Keratinocyte (primary cell): ENCODE measurements at regions not wholly inside any gene's neighbourhood (a gene's known extent, or its start where the extent isn't known, plus 50 kb on each side); places are given as distances from the start of the nearest gene placed in this dataset.
"Not testable (repeated sequence)": the region's sequence is repeated elsewhere in the genome, so short reads cannot be mapped to it uniquely, and the experiment has no call there.

Source experiments
- DNase-seq: peaks from one replicate; pipeline ENCODE4 v3.0.0-alpha.2; 2011; ENCODE audit warnings: low read depth, missing footprints, low spot score
- FAIRE-seq: peaks from 2 replicates; lab custom pipeline; 2011; peaks lifted over from hg19 to GRCh38; lab: Jason Lieb, UNC
- H2AFZ ChIP-seq: 2 replicates; pipeline ENCODE4 v1.6.0; 2012; ENCODE audit warnings: low read length, control low read depth, inconsistent platforms; ENCODE audit not compliant: control insufficient read depth
- H3K27ac ChIP-seq: 2 replicates; pipeline ENCODE4 v1.5.1; 2011; ENCODE audit warnings: low read length; ENCODE audit not compliant: control insufficient read depth, insufficient read depth
- H3K27me3 ChIP-seq: 3 replicates; pipeline ENCODE4 v1.6.0; 2011; ENCODE audit warnings: low read length; ENCODE audit not compliant: control insufficient read depth, insufficient read depth; ENCODE audit errors: extremely low read depth
- H3K36me3 ChIP-seq, 2 experiments: 2 replicates in 1 of 2; 3 replicates in 1 of 2; pipeline ENCODE4 v1.5.1; 2011; ENCODE audit warnings: low read length in 2 of 2, mild to moderate bottlenecking in 1 of 2; ENCODE audit not compliant: control insufficient read depth in 2 of 2, insufficient read depth in 2 of 2; ENCODE audit errors: extremely low read depth in 1 of 2
- H3K4me1 ChIP-seq: 3 replicates; pipeline ENCODE4 v1.5.1; 2011; ENCODE audit warnings: low read length; ENCODE audit not compliant: control insufficient read depth, insufficient read depth; ENCODE audit errors: extremely low read depth
- H3K4me2 ChIP-seq: 3 replicates; pipeline ENCODE4 v1.6.0; 2011; ENCODE audit warnings: low read depth, low read length; ENCODE audit not compliant: control insufficient read depth, insufficient read depth; ENCODE audit errors: extremely low read depth
- H3K4me3 ChIP-seq, 3 experiments: fragments of 200-600 bp in 1 of 3; sonication (generic) in 1 of 3; 2 replicates in 2 of 3; 3 replicates in 1 of 3; pipeline ENCODE4 v1.5.1; 2011 to 2016; ENCODE audit warnings: low read length in 3 of 3, mild to moderate bottlenecking in 3 of 3, control low read depth in 2 of 3, inconsistent platforms in 1 of 3, low read depth in 1 of 3, mixed read lengths in 1 of 3, mixed run types in 1 of 3, moderate library complexity in 1 of 3; ENCODE audit not compliant: control insufficient read depth in 2 of 3, insufficient read depth in 2 of 3; ENCODE audit errors: extremely low read depth in 1 of 3
- H3K79me2 ChIP-seq: 2 replicates; pipeline ENCODE4 v1.6.0; 2012; ENCODE audit warnings: low read length; ENCODE audit not compliant: control insufficient read depth, insufficient read depth
- H3K9ac ChIP-seq: 3 replicates; pipeline ENCODE4 v1.6.0; 2011; ENCODE audit warnings: low read length; ENCODE audit not compliant: control insufficient read depth, insufficient read depth; ENCODE audit errors: extremely low read depth
- H3K9me1 ChIP-seq: 3 replicates; pipeline ENCODE4 v1.6.0; 2011; ENCODE audit warnings: low read length; ENCODE audit not compliant: control insufficient read depth, insufficient read depth; ENCODE audit errors: extremely low read depth
- H3K9me3 ChIP-seq: 2 replicates; pipeline ENCODE4 v1.5.1; 2012; ENCODE audit warnings: low read depth, low read length; ENCODE audit not compliant: control insufficient read depth
- H4K20me1 ChIP-seq: 3 replicates; pipeline ENCODE4 v1.6.0; 2011; ENCODE audit warnings: low read length; ENCODE audit not compliant: control insufficient read depth, insufficient read depth; ENCODE audit errors: extremely low read depth
- EZH2 ChIP-seq: IDR thresholded peaks from one replicate; pipeline ENCODE4 v1.6.1; 2012; ENCODE audit warnings: inconsistent platforms, mild to moderate bottlenecking, low read length, moderate library complexity
- dilution Hi-C: fragments of 300-500 bp; cut with MboI; formaldehyde crosslinking; loops from one replicate; pipeline ENCODE4 v1.7.0; 2020; ENCODE audit warnings: low sequenced_read_pairs; ENCODE audit not compliant: extremely low pct_ligation_motif_present
- TF ChIP-seq, protein P1 (sequence below), 3 experiments: IDR thresholded peaks in 1 of 3; conservative IDR thresholded peaks in 1 of 3; optimal IDR thresholded peaks in 1 of 3; 2 replicates in 2 of 3; 3 replicates in 1 of 3; pipeline versions ENCODE3 to v1.5.1; 2011; ENCODE audit warnings: low read length in 3 of 3, mild to moderate bottlenecking in 3 of 3, moderate library complexity in 2 of 3, control low read depth in 1 of 3, inconsistent platforms in 1 of 3; ENCODE audit not compliant: insufficient read depth in 2 of 3; ENCODE audit errors: extremely low read depth in 1 of 3

- Histone ChIP-seq H3K27me3 (no peaks in the 10 kb centered on the region), H3K4me2 (peak overlapping the region; percentile 16), H3K9ac (no peak overlapping the region), H3K27ac (no peak overlapping the region), H2AFZ (no peak overlapping the region), H4K20me1 (no peaks in the 10 kb centered on the region), H3K79me2 (no peaks in the 10 kb centered on the region), H3K9me3 (no peaks in the 10 kb centered on the region), H3K4me1 (peaks cover 7% of the 10 kb centered on the region), H3K36me3 (no peaks in the 10 kb centered on the region), H3K9me1 (no peaks in the 10 kb centered on the region), H3K4me3 (no peak overlapping the region)
- TF ChIP-seq, protein P1, sequence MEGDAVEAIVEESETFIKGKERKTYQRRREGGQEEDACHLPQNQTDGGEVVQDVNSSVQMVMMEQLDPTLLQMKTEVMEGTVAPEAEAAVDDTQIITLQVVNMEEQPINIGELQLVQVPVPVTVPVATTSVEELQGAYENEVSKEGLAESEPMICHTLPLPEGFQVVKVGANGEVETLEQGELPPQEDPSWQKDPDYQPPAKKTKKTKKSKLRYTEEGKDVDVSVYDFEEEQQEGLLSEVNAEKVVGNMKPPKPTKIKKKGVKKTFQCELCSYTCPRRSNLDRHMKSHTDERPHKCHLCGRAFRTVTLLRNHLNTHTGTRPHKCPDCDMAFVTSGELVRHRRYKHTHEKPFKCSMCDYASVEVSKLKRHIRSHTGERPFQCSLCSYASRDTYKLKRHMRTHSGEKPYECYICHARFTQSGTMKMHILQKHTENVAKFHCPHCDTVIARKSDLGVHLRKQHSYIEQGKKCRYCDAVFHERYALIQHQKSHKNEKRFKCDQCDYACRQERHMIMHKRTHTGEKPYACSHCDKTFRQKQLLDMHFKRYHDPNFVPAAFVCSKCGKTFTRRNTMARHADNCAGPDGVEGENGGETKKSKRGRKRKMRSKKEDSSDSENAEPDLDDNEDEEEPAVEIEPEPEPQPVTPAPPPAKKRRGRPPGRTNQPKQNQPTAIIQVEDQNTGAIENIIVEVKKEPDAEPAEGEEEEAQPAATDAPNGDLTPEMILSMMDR (optimal IDR thresholded peaks at IDR 0.05 in 1 of 3, IDR thresholded peaks at IDR 0.05 in 1 of 3, conservative IDR thresholded peaks at IDR 0.05 in 1 of 3; ENCODE audit: extremely low read depth in 1 of 3, insufficient read depth in 2 of 3, low read length in 3 of 3): no peak
- TF ChIP-seq EZH2: no peak
- dilution Hi-C loops: no loop called here
- no peak for DNase-seq
- no peak for FAIRE-seq
Observed at GRCh38 chr6:130503146-130503545, 137.3 kb downstream of the TMEM200A start.

GRCh38 chr6:130505808-130506598 lies 140.2 kb downstream of the TMEM200A start:
- no peak overlapping the region for H2AFZ ChIP-seq
- H3K27ac ChIP-seq: no peak overlapping the region
- H3K27me3 ChIP-seq: no peaks in the 10 kb centered on the region
- TF ChIP-seq, protein P1 (optimal IDR thresholded peaks at IDR 0.05 in 1 of 3, IDR thresholded peaks at IDR 0.05 in 1 of 3, conservative IDR thresholded peaks at IDR 0.05 in 1 of 3; ENCODE audit: extremely low read depth in 1 of 3, insufficient read depth in 2 of 3, low read length in 3 of 3): no peak
- TF ChIP-seq EZH2: no peak
- DNase-seq: no peak
- peaks cover 5% of the 10 kb centered on the region for H3K4me1 ChIP-seq
- H3K9me1 ChIP-seq: no peaks in the 10 kb centered on the region
- H4K20me1 ChIP-seq: no peaks in the 10 kb centered on the region
- no peaks in the 10 kb centered on the region for H3K79me2 ChIP-seq
- H3K9ac ChIP-seq: no peak overlapping the region
- no peaks in the 10 kb centered on the region for H3K9me3 ChIP-seq
- no peaks in the 10 kb centered on the region for H3K36me3 ChIP-seq
- FAIRE-seq: no peak
- no peak overlapping the region for H3K4me3 ChIP-seq
- dilution Hi-C loops: no loop called here
- no peak overlapping the region for H3K4me2 ChIP-seq

GRCh38 chr6:130507005-130507665 lies 141.3 kb downstream of the TMEM200A start:
- H3K27ac ChIP-seq, H3K9me3 ChIP-seq, H3K9me1 ChIP-seq, H4K20me1 ChIP-seq, H3K9ac ChIP-seq, DNase-seq, H3K27me3 ChIP-seq, FAIRE-seq, H3K36me3 ChIP-seq, H3K4me3 ChIP-seq, H3K79me2 ChIP-seq, H3K4me1 ChIP-seq, dilution Hi-C loops: not testable (repeated sequence)
- Histone ChIP-seq H2AFZ (peak overlapping the region; percentile 18), H3K4me2 (peak overlapping the region; percentile 11)
